Astrocyte of the cerebellum (primary cell): ENCODE measurements at regions not wholly inside any gene's neighbourhood (a gene's known extent, or its start where the extent isn't known, plus 50 kb on each side); places are given as distances from the start of the nearest gene placed in this dataset.

Experiments used
- DNase-seq: peaks from one replicate; pipeline ENCODE4 v3.0.0-alpha.2; 2011; ENCODE audit warnings: low read depth
- H3K4me3 ChIP-seq: 2 replicates; pipeline ENCODE4 v1.5.1; 2011; ENCODE audit warnings: mild to moderate bottlenecking, low read depth, low read length, moderate library complexity
- in situ Hi-C: cut with HindIII; loops from 2 replicates; pipeline ENCODE4 v1.10.0; 2017; ENCODE audit warnings: low sequenced_read_pairs
- TF ChIP-seq, protein P1 (sequence below): IDR thresholded peaks from 2 replicates; pipeline ENCODE4 v1.5.1; 2012; ENCODE audit warnings: low read length, low read depth, moderate library complexity, mild to moderate bottlenecking; ENCODE audit errors: missing control alignments

DNA sequence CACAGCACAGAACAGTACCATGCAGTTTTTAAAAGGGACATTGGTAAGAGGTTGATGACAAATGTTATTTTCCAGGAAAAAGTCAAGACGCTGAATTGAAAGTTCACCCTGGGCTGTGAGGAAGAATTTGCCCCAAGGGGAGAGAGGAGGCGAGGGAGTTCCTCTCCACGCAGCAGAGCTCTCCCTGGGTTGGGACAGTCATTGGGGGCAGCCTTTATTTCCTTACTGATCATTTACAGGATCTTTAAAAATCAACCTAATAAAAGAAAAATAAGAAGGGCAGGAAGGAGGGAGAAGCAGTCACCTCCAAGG is 49.9 kb upstream of the WNT7B start:
- no peak for DNase-seq
- in situ Hi-C loops, result no loop called here
- H3K4me3 ChIP-seq, result peak overlapping the region; percentile 22
- TF ChIP-seq, protein P1, sequence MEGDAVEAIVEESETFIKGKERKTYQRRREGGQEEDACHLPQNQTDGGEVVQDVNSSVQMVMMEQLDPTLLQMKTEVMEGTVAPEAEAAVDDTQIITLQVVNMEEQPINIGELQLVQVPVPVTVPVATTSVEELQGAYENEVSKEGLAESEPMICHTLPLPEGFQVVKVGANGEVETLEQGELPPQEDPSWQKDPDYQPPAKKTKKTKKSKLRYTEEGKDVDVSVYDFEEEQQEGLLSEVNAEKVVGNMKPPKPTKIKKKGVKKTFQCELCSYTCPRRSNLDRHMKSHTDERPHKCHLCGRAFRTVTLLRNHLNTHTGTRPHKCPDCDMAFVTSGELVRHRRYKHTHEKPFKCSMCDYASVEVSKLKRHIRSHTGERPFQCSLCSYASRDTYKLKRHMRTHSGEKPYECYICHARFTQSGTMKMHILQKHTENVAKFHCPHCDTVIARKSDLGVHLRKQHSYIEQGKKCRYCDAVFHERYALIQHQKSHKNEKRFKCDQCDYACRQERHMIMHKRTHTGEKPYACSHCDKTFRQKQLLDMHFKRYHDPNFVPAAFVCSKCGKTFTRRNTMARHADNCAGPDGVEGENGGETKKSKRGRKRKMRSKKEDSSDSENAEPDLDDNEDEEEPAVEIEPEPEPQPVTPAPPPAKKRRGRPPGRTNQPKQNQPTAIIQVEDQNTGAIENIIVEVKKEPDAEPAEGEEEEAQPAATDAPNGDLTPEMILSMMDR, result no peak

- DNase-seq, result no peak
- TF ChIP-seq, protein P1, result no peak
- in situ Hi-C loops, result no loop called here
- peak overlapping the region; percentile 22 for H3K4me3 ChIP-seq
Measured at GRCh38 chr22:46027211-46028105, 50.5 kb upstream of the WNT7B start.

DNA sequence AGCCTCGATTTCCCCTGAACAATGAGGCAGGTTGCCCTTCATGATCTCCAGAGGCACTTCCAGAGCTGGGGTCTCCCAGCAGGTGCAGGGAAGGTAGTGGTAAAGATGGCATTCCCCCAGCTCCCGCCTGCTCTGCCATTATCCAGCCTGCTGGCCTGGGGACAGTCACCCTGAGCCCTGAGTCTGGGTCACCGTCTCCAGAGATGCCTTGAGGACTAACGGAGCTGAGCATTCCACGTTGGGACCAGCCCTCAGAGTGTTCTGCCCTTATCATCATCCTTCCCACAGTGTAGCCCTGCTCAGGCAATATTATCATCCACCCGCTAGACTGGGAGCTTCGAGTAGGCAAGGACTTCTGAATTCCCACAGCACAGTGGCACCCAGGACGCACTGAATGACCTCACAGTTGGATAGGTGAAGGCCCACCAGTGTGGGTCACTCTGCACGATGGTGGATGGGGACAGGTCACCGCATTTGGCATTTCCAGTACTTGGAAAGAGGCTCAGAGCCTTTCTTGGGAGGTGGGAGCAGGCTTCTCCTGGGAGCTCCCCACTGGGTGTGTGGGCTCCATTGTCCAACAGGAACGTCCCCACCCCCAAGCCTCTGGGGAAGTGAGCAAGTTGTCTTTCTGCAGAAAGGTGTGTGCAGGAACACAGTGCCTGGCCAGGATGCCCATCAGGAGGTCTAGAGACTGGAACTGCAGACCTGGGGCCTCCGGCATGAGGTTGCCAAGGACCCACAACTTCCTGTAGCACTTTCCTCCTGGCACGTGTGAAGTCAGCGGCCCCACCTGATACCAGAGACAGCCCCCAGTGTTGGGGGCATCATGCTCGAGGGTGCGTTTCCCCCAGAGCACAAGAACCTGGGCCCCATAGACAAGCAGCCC is 51.4 kb upstream of the WNT7B start:
- no peak for DNase-seq
- no peak overlapping the region for H3K4me3 ChIP-seq
- in situ Hi-C loops, result no loop called here

DNA sequence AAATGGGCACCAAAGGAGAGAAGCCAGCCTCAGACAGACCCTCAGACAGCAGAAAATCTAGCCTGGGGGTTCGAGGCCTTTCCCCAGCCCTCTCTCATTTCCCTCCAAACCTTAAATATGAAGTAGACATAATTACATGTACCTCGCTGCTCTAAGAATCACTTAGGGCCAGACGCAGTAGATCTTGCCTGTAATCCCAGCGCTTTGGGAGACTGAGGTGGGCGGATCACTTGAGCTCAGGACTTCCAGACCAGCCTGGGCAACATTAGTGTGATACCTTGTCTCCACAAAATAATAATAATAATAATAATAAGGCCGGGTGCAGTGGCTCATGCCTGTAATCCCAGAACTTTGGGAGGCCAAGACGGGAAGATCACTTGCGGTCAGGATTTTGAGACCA is 52.1 kb upstream of the WNT7B start:
- TF ChIP-seq, protein P1, result no peak
- DNase-seq, result no peak
- in situ Hi-C loops, result no loop called here
- H3K4me3 ChIP-seq, result no peak overlapping the region

More for the DNA sequence above, 51.4 kb upstream of the WNT7B start:
- TF ChIP-seq, protein P1, result no peak

DNA sequence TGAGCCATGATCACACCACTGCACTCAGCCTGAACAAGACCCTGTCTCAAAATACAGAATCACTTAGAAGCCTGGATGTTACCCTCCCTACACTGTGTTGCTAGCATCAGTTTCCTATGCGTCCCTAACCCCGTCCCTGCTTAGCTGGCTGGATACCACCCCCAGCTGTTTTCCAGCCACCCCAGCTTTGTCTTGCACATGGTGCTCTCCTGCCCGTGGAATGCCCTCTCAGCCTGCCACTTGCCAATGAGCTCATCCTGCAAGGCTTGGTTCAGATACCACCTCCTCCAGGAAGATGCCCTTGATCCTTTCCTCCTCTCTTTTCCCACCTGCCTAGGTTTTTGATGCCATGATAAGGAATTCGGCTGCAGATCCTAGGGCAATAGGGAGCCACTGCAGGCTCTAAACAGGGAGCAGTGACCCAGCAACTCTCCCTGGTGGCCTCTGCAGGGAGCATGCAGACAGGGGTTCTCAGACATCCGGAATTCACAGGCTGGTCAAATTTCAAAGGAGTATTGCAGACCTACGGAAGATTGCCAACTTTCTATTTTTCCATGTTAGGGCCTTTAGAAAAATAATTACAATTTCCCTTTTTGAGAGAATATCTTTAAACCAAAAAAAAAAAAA is 52.7 kb upstream of the WNT7B start:
- no peak overlapping the region for H3K4me3 ChIP-seq
- in situ Hi-C loops, result no loop called here
- no peak for DNase-seq
- TF ChIP-seq, protein P1, result no peak

DNA sequence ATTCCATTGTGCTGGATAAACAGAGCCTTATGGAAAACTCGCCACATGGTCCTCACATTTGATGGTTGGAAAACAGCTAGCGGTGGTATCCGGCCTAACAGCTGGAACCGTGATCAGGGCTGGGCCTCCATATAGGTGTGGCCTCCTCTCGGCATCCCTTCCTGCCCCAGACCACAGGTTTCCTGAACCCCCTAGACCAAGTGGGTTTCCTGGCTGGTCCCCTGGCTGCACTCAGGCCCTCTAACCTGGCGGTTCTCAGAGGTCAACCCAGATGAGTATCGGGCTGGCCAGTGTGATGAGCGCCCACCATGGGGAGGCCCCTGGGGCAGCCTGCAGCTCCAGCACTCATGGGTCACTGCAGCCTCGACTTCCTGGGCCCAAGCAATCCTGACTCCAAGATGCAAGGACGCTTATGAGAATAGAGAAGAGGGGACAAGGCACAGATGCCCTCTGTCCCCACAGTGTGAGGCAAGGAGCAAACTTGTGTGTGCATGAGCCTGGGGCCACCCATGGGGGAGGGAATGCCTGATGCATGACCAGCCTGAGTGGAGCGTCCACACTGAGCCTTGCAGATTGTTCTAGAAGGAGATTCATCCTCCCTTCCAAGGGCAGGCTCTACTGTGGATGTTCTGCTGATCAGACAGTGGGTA is 53.4 kb upstream of the WNT7B start:
- in situ Hi-C loops, result no loop called here
- no peak overlapping the region for H3K4me3 ChIP-seq
- DNase-seq, result no peak
- TF ChIP-seq, protein P1, result no peak
